Heart right ventricle (tissue), 16 donors: ENCODE measurements at regions not wholly inside any gene's neighbourhood (a gene's known extent, or its start where the extent isn't known, plus 50 kb on each side); places are given as distances from the start of the nearest gene placed in this dataset.
"Not testable (repeated sequence)": the region's sequence is repeated elsewhere in the genome, so short reads cannot be mapped to it uniquely, and the experiment has no call there.

Source experiments
- ATAC-seq, 8 donors: fragments of 200-7000 bp; cut with Tn5 transposase; one replicate each; pipeline ENCODE4 v1.9.1; 2020; ENCODE audit warnings: mild to moderate bottlenecking in 8 of 8, moderate library complexity in 8 of 8, moderate number of reproducible peaks in 1 of 8
- DNase-seq, 2 donors: peaks; one replicate each; pipeline ENCODE4 v3.0.0-alpha.2; 2020
- H3K27ac ChIP-seq, 10 donors: fragments of 200-600 bp; sonication (generic) in 2 of 10; one replicate each; pipeline versions ENCODE4 v1.5.0 to v1.8.0; 2020 to 2022; ENCODE audit warnings: mild to moderate bottlenecking in 3 of 10
- H3K27me3 ChIP-seq, 7 donors: fragments of 200-600 bp; one replicate each; pipeline ENCODE4 v1.8.0; 2021 to 2022; ENCODE audit warnings: mild to moderate bottlenecking in 2 of 7
- H3K36me3 ChIP-seq, 9 donors: fragments of 200-600 bp; sonication (generic) in 1 of 9; one replicate each; pipeline versions ENCODE4 v1.5.0 to v1.8.0; 2020 to 2022; ENCODE audit warnings: mild to moderate bottlenecking in 2 of 9
- H3K4me1 ChIP-seq, 9 donors: fragments of 200-600 bp; sonication (generic) in 1 of 9; one replicate each; pipeline versions ENCODE4 v1.5.0 to v1.8.0; 2020 to 2022; ENCODE audit warnings: mild to moderate bottlenecking in 4 of 9
- H3K4me3 ChIP-seq, 10 donors: fragments of 200-600 bp; sonication (generic) in 2 of 10; one replicate each; pipeline versions ENCODE4 v1.5.0 to v1.8.0; 2020 to 2022; ENCODE audit warnings: mild to moderate bottlenecking in 7 of 10, moderate library complexity in 2 of 10
- H3K9me3 ChIP-seq, 11 donors: fragments of 200-600 bp in 10 of 11; sonication (generic) in 2 of 11; one replicate each; pipeline versions ENCODE4 v1.5.0 to v1.8.0; 2013 to 2022; ENCODE audit warnings: mild to moderate bottlenecking in 2 of 11, control low read depth in 1 of 11, moderate library complexity in 1 of 11
- WGBS, 2 donors: extraction: QIAGEN DNeasy Blood & Tissue Kit; methylation state at CpG; one replicate each; pipeline ENCODE4 v1.1.7; 2013; ENCODE audit warnings: inconsistent platforms in 1 of 2; 5-methylcytosine and 5-hydroxymethylcytosine counted together
- intact Hi-C, 10 donors: fragments of 100-400 bp; cut with DNase I; formaldehyde crosslinking; loops; one replicate each; pipeline versions ENCODE4 v1.11.1 to v1.14.2; 2022
- TF ChIP-seq, protein P1 (sequence below), 9 donors: fragments of 200-600 bp; sonication (generic) in 2 of 9; IDR thresholded peaks; one replicate each; pipeline versions ENCODE4 v1.5.0 to v1.8.0; 2021 to 2022; ENCODE audit warnings: antibody characterized with exemption in 9 of 9, mild to moderate bottlenecking in 5 of 9, moderate library complexity in 1 of 9
- donor health status: Arrhythmogenic right ventricular cardiomyopathy.
- donor health status: ischemic (EF 13 %, LVEDD 7.1; RV severe dilation, severe dysfunction).
- donor health status: healthy with polysubstance abuse.
- donor health status: DM: no; HTN: yes; CAD: no.
- donor health status: DM: no; HTN: no; CAD: no.
- donor health status: ischemic (EF 25% LVEDD 6.9; RV normal size, moderate dysfunction).
- donor health status: ischemic (EF 25% LVEDD 5.7; RV mildly dilated, moderate dysfunction).
- donor health status: healthy.
- donor health status: DM: yes; HTN: yes; CAD: no.
- donor health status: Ischemic cardiomyopathy.
- donor health status: ischemic (EF 35%, LVEDD 5.7; RV mildly dilated, moderate dysfunction).
- donor health status: nonischemic (EF 11% LVEDD 7.7; RV severe dilation, severe dysfunction).
- donor health status: DM: yes; HTN: yes; CAD: no.
- donor health status: PGD.
- donor health status: ischemic (EF 29% LVEDD 5.4; RV normal size, mild dysfunction).
- donor health status: nonischemic (EF 23%, LVEDD 6.1; RV moderate dilation, normal function).

DNA sequence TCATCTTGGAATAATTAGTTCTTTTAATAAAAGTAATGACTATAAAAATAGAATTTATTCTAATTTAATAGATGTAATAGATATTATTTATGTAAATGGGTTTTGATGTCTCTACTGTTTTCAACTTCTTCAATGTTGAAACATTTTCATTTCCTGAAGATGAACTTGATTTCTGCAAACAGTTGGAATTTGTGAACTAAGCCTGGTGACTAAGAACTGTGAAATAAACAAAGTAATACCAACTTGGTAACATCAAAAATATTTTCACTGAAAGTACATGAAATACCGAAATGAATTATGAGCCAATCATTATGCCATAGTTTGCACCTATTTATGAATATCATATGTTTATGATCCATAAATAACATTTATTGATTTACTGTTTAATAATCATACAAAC lies 143.8 kb upstream of the FGF10 start:
- TF ChIP-seq, protein P1, sequence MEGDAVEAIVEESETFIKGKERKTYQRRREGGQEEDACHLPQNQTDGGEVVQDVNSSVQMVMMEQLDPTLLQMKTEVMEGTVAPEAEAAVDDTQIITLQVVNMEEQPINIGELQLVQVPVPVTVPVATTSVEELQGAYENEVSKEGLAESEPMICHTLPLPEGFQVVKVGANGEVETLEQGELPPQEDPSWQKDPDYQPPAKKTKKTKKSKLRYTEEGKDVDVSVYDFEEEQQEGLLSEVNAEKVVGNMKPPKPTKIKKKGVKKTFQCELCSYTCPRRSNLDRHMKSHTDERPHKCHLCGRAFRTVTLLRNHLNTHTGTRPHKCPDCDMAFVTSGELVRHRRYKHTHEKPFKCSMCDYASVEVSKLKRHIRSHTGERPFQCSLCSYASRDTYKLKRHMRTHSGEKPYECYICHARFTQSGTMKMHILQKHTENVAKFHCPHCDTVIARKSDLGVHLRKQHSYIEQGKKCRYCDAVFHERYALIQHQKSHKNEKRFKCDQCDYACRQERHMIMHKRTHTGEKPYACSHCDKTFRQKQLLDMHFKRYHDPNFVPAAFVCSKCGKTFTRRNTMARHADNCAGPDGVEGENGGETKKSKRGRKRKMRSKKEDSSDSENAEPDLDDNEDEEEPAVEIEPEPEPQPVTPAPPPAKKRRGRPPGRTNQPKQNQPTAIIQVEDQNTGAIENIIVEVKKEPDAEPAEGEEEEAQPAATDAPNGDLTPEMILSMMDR (IDR thresholded peaks at IDR 0.05) = no peak
- intact Hi-C loops = loop anchor here in 2 of 10 donors (10.0 kb wide), 1 partner anchor 242 kb away; no protein-coding TSS in a partner anchor
- Histone ChIP-seq H3K36me3 (no peaks in the 10 kb centered on the region), H3K9me3 (peaks cover 0 to 8% (median 0%) of the 10 kb centered on the region in 11 donors), H3K4me3 (no peak overlapping the region), H3K27me3 (no peaks in the 10 kb centered on the region), H3K4me1 (no peaks in the 10 kb centered on the region), H3K27ac (no peak overlapping the region)
- WGBS, 2 donors = 79 to 91% methylated on average over 1 of the region's 1 CpG
- no peak for DNase-seq
- no peak for ATAC-seq

- H3K27me3 ChIP-seq, H3K27ac ChIP-seq, H3K36me3 ChIP-seq, ATAC-seq, H3K9me3 ChIP-seq, H3K4me3 ChIP-seq, DNase-seq, H3K4me1 ChIP-seq: not testable (repeated sequence)
- WGBS, 2 donors = 81 to 93% methylated on average over 2 of the region's 2 CpGs
- intact Hi-C loops = loop anchor here in 2 of 10 donors (10.0 kb wide), 1 partner anchor 243 kb away; no protein-coding TSS in a partner anchor
Observed at GRCh38 chr5:44531756-44532155, 142.5 kb upstream of the FGF10 start.

GRCh38 chr5:44530783-44531182 lies 141.6 kb upstream of the FGF10 start:
- H3K27me3 ChIP-seq, H3K27ac ChIP-seq, H3K4me1 ChIP-seq, DNase-seq, H3K4me3 ChIP-seq, H3K36me3 ChIP-seq, H3K9me3 ChIP-seq, ATAC-seq: not testable (repeated sequence)
- intact Hi-C loops = loop anchor here in 2 of 10 donors (10.0 kb wide), 1 partner anchor 244 kb away; no protein-coding TSS in a partner anchor
- WGBS, 2 donors = 89% methylated on average over 6 of the region's 6 CpGs

DNA sequence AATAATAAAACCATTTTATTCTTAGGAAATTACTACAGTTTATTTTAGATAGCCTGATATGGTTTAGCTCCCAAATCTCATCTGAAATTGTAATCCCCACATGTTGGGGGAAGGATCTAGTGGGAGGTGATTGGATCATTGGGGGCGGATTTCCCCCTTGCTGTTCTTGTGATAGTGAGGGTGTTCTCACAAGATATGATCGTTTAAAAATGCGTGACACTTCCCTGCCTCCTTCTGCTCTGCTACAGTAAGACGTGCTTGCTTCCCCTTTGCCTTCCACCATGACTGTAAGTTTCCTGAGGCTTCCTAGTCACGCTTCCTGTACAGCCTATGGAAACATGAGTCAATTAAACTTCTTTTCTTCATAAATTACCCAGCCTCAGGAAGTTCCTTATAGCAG lies 122.4 kb upstream of the FGF10 start:
- Histone ChIP-seq H3K9me3 (no peaks in the 10 kb centered on the region), H3K36me3 (no peaks in the 10 kb centered on the region), H3K4me1 (no peaks in the 10 kb centered on the region), H3K27ac (no peak overlapping the region), H3K27me3 (no peaks in the 10 kb centered on the region), H3K4me3 (no peak overlapping the region)
- ATAC-seq = no peak
- TF ChIP-seq, protein P1 (IDR thresholded peaks at IDR 0.05) = no peak
- WGBS, 2 donors = 59 to 65% methylated on average over 5 of the region's 5 CpGs
- no peak for DNase-seq
- intact Hi-C loops = no loop called here

DNA sequence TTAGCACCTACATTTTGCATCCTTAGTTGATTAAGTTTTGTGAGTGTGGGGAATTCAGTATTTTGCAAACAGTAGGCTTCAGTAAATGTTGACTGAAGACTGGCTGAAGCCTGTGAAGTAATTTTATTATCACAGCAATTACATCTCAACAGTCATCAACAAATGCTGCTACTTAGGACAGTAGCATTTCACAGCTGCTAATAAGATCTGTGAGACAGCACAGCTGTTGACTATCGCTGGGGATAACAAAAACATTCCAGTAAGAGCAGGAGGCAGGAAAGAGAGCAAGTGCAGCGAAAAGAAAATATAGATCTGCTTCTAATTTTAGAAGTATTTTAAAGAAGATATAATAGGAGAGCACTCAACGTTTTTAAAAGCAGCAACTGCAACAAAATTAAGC lies 117.3 kb upstream of the FGF10 start:
- TF ChIP-seq, protein P1 (IDR thresholded peaks at IDR 0.05) = no peak
- Histone ChIP-seq H3K9me3 (no peaks in the 10 kb centered on the region), H3K4me1 (no peaks in the 10 kb centered on the region), H3K27ac (no peak overlapping the region), H3K27me3 (no peaks in the 10 kb centered on the region), H3K4me3 (no peak overlapping the region), H3K36me3 (no peaks in the 10 kb centered on the region)
- intact Hi-C loops = no loop called here
- ATAC-seq (no peak), DNase-seq (no peak)
- 12 to 15% methylated on average over 3 of the region's 3 CpGs for WGBS, 2 donors
